Colonic mucosa (tissue), 4 donors: ENCODE measurements at regions not wholly inside any gene's neighbourhood (a gene's known extent, or its start where the extent isn't known, plus 50 kb on each side); places are given as distances from the start of the nearest gene placed in this dataset.

Source experiments
- DNase-seq: peaks from one replicate; pipeline ENCODE4 v3.0.0-alpha.2; 2020
- H3K27ac ChIP-seq: fragments of 200-600 bp; one replicate; pipeline ENCODE4 v1.8.0; 2021
- H3K27me3 ChIP-seq: fragments of 200-600 bp; one replicate; pipeline ENCODE4 v1.8.0; 2021
- H3K36me3 ChIP-seq: fragments of 200-600 bp; one replicate; pipeline ENCODE4 v1.8.0; 2021
- H3K4me1 ChIP-seq: fragments of 200-600 bp; one replicate; pipeline ENCODE4 v1.8.0; 2021; ENCODE audit warnings: mild to moderate bottlenecking
- H3K4me3 ChIP-seq: fragments of 200-600 bp; one replicate; pipeline ENCODE4 v1.8.0; 2021
- H3K9ac ChIP-seq, 2 donors: one replicate each; pipeline ENCODE4 v1.7.0; 2013; ENCODE audit warnings: control low read depth in 2 of 2, low read depth in 2 of 2, low read length in 2 of 2
- H3K9me3 ChIP-seq: fragments of 200-600 bp; one replicate; pipeline ENCODE4 v1.8.0; 2021
- CTCF ChIP-seq: fragments of 200-600 bp; IDR thresholded peaks from one replicate; pipeline ENCODE4 v1.8.0; 2022; ENCODE audit warnings: antibody characterized with exemption, mild to moderate bottlenecking
- intact Hi-C: fragments of 100-400 bp; cut with DNase I; formaldehyde crosslinking; loops from one replicate; pipeline ENCODE4 v1.14.1; 2022
- donor health status: healthy.
- donor health status: DM: no; HTN: no; CAD: no.
- donor health status: DM: no; HTN: no; CAD: no.

- intact Hi-C loops, result no loop called here
Observed at GRCh38 chr13:67791047-67791446, 560.9 kb upstream of the PCDH9 start.

GRCh38 chr13:67776151-67776550 lies 546.0 kb upstream of the PCDH9 start:
- Histone ChIP-seq H3K36me3 (no peaks in the 10 kb centered on the region), H3K27ac (no peak overlapping the region), H3K9ac (no peak overlapping the region), H3K27me3 (no peaks in the 10 kb centered on the region), H3K4me1 (no peaks in the 10 kb centered on the region), H3K9me3 (no peaks in the 10 kb centered on the region), H3K4me3 (no peak overlapping the region)
- intact Hi-C loops, result no loop called here
- no peak for DNase-seq
- TF ChIP-seq CTCF, result no peak

More at GRCh38 chr13:67791047-67791446, 560.9 kb upstream of the PCDH9 start:
- H3K27me3 ChIP-seq, result no peaks in the 10 kb centered on the region
- no peaks in the 10 kb centered on the region for H3K36me3 ChIP-seq
- H3K4me3 ChIP-seq, result no peak overlapping the region
- no peaks in the 10 kb centered on the region for H3K9me3 ChIP-seq
- H3K9ac ChIP-seq, result no peak overlapping the region
- H3K4me1 ChIP-seq, result no peaks in the 10 kb centered on the region
- no peak for DNase-seq
- no peak overlapping the region for H3K27ac ChIP-seq
- no peak for TF ChIP-seq CTCF

GRCh38 chr13:67775359-67775758 lies 545.2 kb upstream of the PCDH9 start:
- H3K27me3 ChIP-seq, result no peaks in the 10 kb centered on the region
- no peak overlapping the region for H3K27ac ChIP-seq
- no peaks in the 10 kb centered on the region for H3K36me3 ChIP-seq
- H3K9ac ChIP-seq, result no peak overlapping the region
- no peak overlapping the region for H3K4me3 ChIP-seq
- H3K4me1 ChIP-seq, result no peaks in the 10 kb centered on the region
- no peaks in the 10 kb centered on the region for H3K9me3 ChIP-seq
- no peak for TF ChIP-seq CTCF
- intact Hi-C loops, result no loop called here
- no peak for DNase-seq

- H3K4me1 ChIP-seq, result no peaks in the 10 kb centered on the region
- H3K9me3 ChIP-seq, result no peaks in the 10 kb centered on the region
- no peak overlapping the region for H3K9ac ChIP-seq
- no peaks in the 10 kb centered on the region for H3K27me3 ChIP-seq
- no peak for DNase-seq
- H3K4me3 ChIP-seq, result no peak overlapping the region
- H3K27ac ChIP-seq, result no peak overlapping the region
- TF ChIP-seq CTCF, result no peak
- no peaks in the 10 kb centered on the region for H3K36me3 ChIP-seq
- intact Hi-C loops, result no loop called here
Observed at GRCh38 chr13:67772807-67773453, 542.8 kb upstream of the PCDH9 start.

GRCh38 chr13:67771106-67771505 lies 541.0 kb upstream of the PCDH9 start:
- Histone ChIP-seq H3K4me1 (no peaks in the 10 kb centered on the region), H3K36me3 (no peaks in the 10 kb centered on the region), H3K9me3 (no peaks in the 10 kb centered on the region), H3K4me3 (no peak overlapping the region), H3K27me3 (no peaks in the 10 kb centered on the region), H3K9ac (no peak overlapping the region), H3K27ac (no peak overlapping the region)
- DNase-seq, result no peak
- intact Hi-C loops, result no loop called here
- no peak for TF ChIP-seq CTCF
